ENCODE measurements at regions not wholly inside any gene's neighbourhood (a gene's known extent, or its start where the extent isn't known, plus 50 kb on each side); places are given as distances from the start of the nearest gene placed in this dataset.

GRCh38 chr1:187641463-187641862 is 812.7 kb downstream of the PLA2G4A start:
- TF ChIP-seq, protein P1, sequence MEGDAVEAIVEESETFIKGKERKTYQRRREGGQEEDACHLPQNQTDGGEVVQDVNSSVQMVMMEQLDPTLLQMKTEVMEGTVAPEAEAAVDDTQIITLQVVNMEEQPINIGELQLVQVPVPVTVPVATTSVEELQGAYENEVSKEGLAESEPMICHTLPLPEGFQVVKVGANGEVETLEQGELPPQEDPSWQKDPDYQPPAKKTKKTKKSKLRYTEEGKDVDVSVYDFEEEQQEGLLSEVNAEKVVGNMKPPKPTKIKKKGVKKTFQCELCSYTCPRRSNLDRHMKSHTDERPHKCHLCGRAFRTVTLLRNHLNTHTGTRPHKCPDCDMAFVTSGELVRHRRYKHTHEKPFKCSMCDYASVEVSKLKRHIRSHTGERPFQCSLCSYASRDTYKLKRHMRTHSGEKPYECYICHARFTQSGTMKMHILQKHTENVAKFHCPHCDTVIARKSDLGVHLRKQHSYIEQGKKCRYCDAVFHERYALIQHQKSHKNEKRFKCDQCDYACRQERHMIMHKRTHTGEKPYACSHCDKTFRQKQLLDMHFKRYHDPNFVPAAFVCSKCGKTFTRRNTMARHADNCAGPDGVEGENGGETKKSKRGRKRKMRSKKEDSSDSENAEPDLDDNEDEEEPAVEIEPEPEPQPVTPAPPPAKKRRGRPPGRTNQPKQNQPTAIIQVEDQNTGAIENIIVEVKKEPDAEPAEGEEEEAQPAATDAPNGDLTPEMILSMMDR (IDR thresholded peaks at IDR 0.05; ENCODE audit: borderline replicate concordance, insufficient read depth, low read depth, low read length), result no peak
- no peak overlapping the region for H3K4me3 ChIP-seq (ENCODE audit: low read depth, low read length)

DNA sequence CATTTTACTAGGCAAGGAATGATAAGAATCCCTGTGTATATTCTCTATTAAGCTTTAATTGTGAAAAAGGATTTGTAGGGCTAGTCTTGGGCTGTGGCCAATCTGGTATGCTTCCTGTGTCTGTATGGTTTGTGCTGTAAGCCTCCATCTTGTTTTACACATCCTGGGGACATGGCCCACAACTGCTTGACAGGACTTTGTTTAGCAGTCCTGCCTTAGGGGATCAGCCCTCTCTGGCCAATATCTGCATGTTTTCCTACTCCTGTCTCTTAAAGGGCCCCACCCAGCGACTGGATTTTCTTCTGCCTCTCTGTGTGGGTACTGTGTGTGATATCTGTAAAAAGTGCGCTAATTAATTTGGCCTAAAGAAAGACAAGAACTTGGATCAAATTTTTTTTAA is 813.2 kb downstream of the PLA2G4A start:
- H3K4me3 ChIP-seq (ENCODE audit: low read depth, low read length), result no peak overlapping the region
- TF ChIP-seq, protein P1 (IDR thresholded peaks at IDR 0.05; ENCODE audit: borderline replicate concordance, insufficient read depth, low read depth, low read length), result no peak

GRCh38 chr1:187645651-187646050 is 816.9 kb downstream of the PLA2G4A start:
- TF ChIP-seq, protein P1 (IDR thresholded peaks at IDR 0.05; ENCODE audit: borderline replicate concordance, insufficient read depth, low read depth, low read length), result no peak

DNA sequence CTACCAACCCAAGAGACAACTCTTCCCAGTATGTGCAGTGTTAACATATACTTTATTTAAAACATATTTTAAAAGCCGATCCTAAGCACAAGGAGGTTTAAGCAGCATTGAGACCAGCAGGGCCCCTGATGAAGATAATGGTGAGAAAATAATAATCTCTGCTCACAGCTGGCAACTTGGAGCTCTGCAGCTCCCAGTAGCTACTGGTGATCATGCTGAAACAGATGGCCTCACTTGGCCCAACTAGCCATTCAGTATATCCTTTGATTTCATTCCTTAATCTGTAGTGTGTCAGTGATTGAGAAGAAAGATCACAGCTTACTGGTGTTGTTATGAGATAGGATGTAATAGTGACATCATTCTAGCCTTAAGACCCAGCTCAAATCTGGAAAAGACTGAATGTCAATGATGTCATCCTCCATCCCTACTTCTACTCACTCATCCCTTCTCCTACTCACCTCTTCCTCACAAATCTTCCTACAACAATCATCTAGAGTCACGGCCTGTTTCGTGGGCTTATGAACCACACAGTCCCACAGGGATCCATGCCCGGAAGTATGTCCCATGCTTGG is 817.9 kb downstream of the PLA2G4A start:
- TF ChIP-seq, protein P1 (IDR thresholded peaks at IDR 0.05; ENCODE audit: borderline replicate concordance, insufficient read depth, low read depth, low read length), result no peak
- H3K4me3 ChIP-seq (ENCODE audit: low read depth, low read length), result no peak overlapping the region

More at GRCh38 chr1:187645651-187646050, 816.9 kb downstream of the PLA2G4A start:
- no peak overlapping the region for H3K4me3 ChIP-seq (ENCODE audit: low read depth, low read length)

GRCh38 chr1:187648091-187648490 is 819.3 kb downstream of the PLA2G4A start:
- TF ChIP-seq, protein P1 (IDR thresholded peaks at IDR 0.05; ENCODE audit: borderline replicate concordance, insufficient read depth, low read depth, low read length), result no peak
- no peak overlapping the region for H3K4me3 ChIP-seq (ENCODE audit: low read depth, low read length)

- no peak overlapping the region for H3K4me3 ChIP-seq (ENCODE audit: low read depth, low read length)
- TF ChIP-seq, protein P1 (IDR thresholded peaks at IDR 0.05; ENCODE audit: borderline replicate concordance, insufficient read depth, low read depth, low read length), result no peak
Measured at GRCh38 chr1:187654635-187655034, 825.9 kb downstream of the PLA2G4A start.

GRCh38 chr1:187655104-187655503 is 826.4 kb downstream of the PLA2G4A start:
- TF ChIP-seq, protein P1 (IDR thresholded peaks at IDR 0.05; ENCODE audit: borderline replicate concordance, insufficient read depth, low read depth, low read length), result no peak
- H3K4me3 ChIP-seq (ENCODE audit: low read depth, low read length), result no peak overlapping the region

All from GM12875 (cell line).